Mucosa of descending colon (tissue), 3 donors: ENCODE measurements at regions not wholly inside any gene's neighbourhood (a gene's known extent, or its start where the extent isn't known, plus 50 kb on each side); places are given as distances from the start of the nearest gene placed in this dataset.

ENCODE experiments used
- ATAC-seq: fragments of 200-7000 bp; cut with Tn5 transposase; one replicate; pipeline ENCODE4 v1.9.1; 2020; ENCODE audit warnings: mild to moderate bottlenecking, moderate library complexity
- DNase-seq, 3 donors: peaks; one replicate each; pipeline ENCODE4 v3.0.0-alpha.2; 2020
- H3K36me3 ChIP-seq: fragments of 200-600 bp; one replicate; pipeline ENCODE4 v1.8.0; 2021; ENCODE audit warnings: low read depth, mild to moderate bottlenecking
- H3K4me1 ChIP-seq: fragments of 200-600 bp; one replicate; pipeline ENCODE4 v1.8.0; 2021; ENCODE audit warnings: low read depth, mild to moderate bottlenecking
- H3K4me3 ChIP-seq: fragments of 200-600 bp; one replicate; pipeline ENCODE4 v1.8.0; 2021; ENCODE audit warnings: mild to moderate bottlenecking
- H3K9me3 ChIP-seq: fragments of 200-600 bp; one replicate; pipeline ENCODE4 v1.8.0; 2021; ENCODE audit warnings: mild to moderate bottlenecking
- CTCF ChIP-seq: fragments of 200-600 bp; IDR thresholded peaks from one replicate; pipeline ENCODE4 v1.8.0; 2022; ENCODE audit warnings: antibody characterized with exemption, mild to moderate bottlenecking
- intact Hi-C, 2 donors: fragments of 100-400 bp; cut with DNase I in 1 of 2; cut with micrococcal nuclease in 1 of 2; formaldehyde crosslinking; loops; one replicate each; pipeline versions ENCODE4 v1.11.0 to v1.11.1; 2022; cut with DNase I, micrococcal nuclease
- donor health status: DM: no; HTN: no; CAD: no; lungs with moderate emphysema.
- donor health status: DM: no; HTN: no; CAD: no.
- donor health status: DM: no; HTN: yes; CAD: no.

- Histone ChIP-seq H3K4me3 (no peak overlapping the region), H3K36me3 (no peaks in the 10 kb centered on the region), H3K4me1 (no peaks in the 10 kb centered on the region), H3K9me3 (no peaks in the 10 kb centered on the region)
- intact Hi-C loops = no loop called here
- no peak for TF ChIP-seq CTCF
- ATAC-seq (no peak), DNase-seq (no peak)
These were observed 951.4 kb downstream of the SORCS3 start for GRCh38 chr10:105592468-105592867.

- H3K4me3 ChIP-seq = no peak overlapping the region
- no peaks in the 10 kb centered on the region for H3K4me1 ChIP-seq
- no peak for DNase-seq
- intact Hi-C loops = no loop called here
- ATAC-seq = no peak
- no peaks in the 10 kb centered on the region for H3K9me3 ChIP-seq
- H3K36me3 ChIP-seq = no peaks in the 10 kb centered on the region
- no peak for TF ChIP-seq CTCF
These were observed 945.5 kb downstream of the SORCS3 start for GRCh38 chr10:105586451-105587098.

- intact Hi-C loops = no loop called here
- no peaks in the 10 kb centered on the region for H3K36me3 ChIP-seq
- H3K4me3 ChIP-seq = no peak overlapping the region
- no peaks in the 10 kb centered on the region for H3K9me3 ChIP-seq
- no peak for ATAC-seq
- TF ChIP-seq CTCF = no peak
- DNase-seq = no peak
- H3K4me1 ChIP-seq = no peaks in the 10 kb centered on the region
These were observed 944.7 kb downstream of the SORCS3 start for GRCh38 chr10:105585753-105586152.

- ATAC-seq (no peak), DNase-seq (no peak)
- H3K4me1 ChIP-seq = no peaks in the 10 kb centered on the region
- no peaks in the 10 kb centered on the region for H3K9me3 ChIP-seq
- intact Hi-C loops = no loop called here
- no peak for TF ChIP-seq CTCF
- H3K4me3 ChIP-seq = no peak overlapping the region
- no peaks in the 10 kb centered on the region for H3K36me3 ChIP-seq
These were observed 944.1 kb downstream of the SORCS3 start for GRCh38 chr10:105585171-105585570.

- DNase-seq (peak in 1 of 3 donors; percentile 39), ATAC-seq (no peak)
- TF ChIP-seq CTCF = no peak
- intact Hi-C loops = no loop called here
- Histone ChIP-seq H3K36me3 (no peaks in the 10 kb centered on the region), H3K9me3 (no peaks in the 10 kb centered on the region), H3K4me1 (no peaks in the 10 kb centered on the region), H3K4me3 (no peak overlapping the region)
These were observed 938.0 kb downstream of the SORCS3 start for GRCh38 chr10:105579112-105579511.
